ENCODE measurements at regions not wholly inside any gene's neighbourhood (a gene's known extent, or its start where the extent isn't known, plus 50 kb on each side); places are given as distances from the start of the nearest gene placed in this dataset.

DNA sequence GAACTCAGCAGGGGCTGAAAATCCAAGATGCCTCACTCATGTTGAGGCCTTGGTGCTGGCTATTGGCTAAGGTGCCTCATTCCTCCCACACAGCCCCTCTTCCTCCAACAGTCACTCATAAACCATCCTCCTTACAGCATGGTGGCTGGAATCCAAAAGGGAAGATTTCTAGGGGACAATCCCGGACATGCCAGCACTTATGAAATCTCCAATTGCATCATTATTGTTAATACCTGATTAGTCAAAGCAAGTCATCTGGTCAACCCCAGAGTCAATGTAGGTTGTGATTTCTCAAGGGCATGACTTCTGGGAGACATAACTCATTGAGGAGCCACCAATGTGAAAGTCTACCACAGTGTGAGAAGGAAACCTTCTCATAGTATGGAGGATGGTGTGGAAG, 506.6 kb upstream of the NOX3 start:
- no peak for TF ChIP-seq EZH2phosphoT487 (IDR thresholded peaks at IDR 0.05; ENCODE audit: low read depth)
- TF ChIP-seq, protein P1, sequence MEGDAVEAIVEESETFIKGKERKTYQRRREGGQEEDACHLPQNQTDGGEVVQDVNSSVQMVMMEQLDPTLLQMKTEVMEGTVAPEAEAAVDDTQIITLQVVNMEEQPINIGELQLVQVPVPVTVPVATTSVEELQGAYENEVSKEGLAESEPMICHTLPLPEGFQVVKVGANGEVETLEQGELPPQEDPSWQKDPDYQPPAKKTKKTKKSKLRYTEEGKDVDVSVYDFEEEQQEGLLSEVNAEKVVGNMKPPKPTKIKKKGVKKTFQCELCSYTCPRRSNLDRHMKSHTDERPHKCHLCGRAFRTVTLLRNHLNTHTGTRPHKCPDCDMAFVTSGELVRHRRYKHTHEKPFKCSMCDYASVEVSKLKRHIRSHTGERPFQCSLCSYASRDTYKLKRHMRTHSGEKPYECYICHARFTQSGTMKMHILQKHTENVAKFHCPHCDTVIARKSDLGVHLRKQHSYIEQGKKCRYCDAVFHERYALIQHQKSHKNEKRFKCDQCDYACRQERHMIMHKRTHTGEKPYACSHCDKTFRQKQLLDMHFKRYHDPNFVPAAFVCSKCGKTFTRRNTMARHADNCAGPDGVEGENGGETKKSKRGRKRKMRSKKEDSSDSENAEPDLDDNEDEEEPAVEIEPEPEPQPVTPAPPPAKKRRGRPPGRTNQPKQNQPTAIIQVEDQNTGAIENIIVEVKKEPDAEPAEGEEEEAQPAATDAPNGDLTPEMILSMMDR (IDR thresholded peaks at IDR 0.05; ENCODE audit: low read depth, low read length), result no peak
